ENCODE measurements at regions not wholly inside any gene's neighbourhood (a gene's known extent, or its start where the extent isn't known, plus 50 kb on each side); places are given as distances from the start of the nearest gene placed in this dataset.

- no peak for DNase-seq
These were observed 51.7 kb upstream of the ACVR2A start for GRCh38 chr2:147792966-147793617.

- DNase-seq: no peak
These were observed 54.2 kb upstream of the ACVR2A start for GRCh38 chr2:147790580-147790979.

- DNase-seq: no peak
These were observed 55.1 kb upstream of the ACVR2A start for GRCh38 chr2:147789720-147790119.

GRCh38 chr2:147789287-147789686 is 55.5 kb upstream of the ACVR2A start:
- DNase-seq: no peak

GRCh38 chr2:147782141-147782930 is 62.5 kb upstream of the ACVR2A start:
- DNase-seq: no peak

GRCh38 chr2:147779440-147779839 is 65.4 kb upstream of the ACVR2A start:
- DNase-seq: no peak

- no peak for DNase-seq
These were observed 67.4 kb upstream of the ACVR2A start for GRCh38 chr2:147777394-147777793.

- DNase-seq: no peak
These were observed 70.0 kb upstream of the ACVR2A start for GRCh38 chr2:147774805-147775204.

- DNase-seq: no peak
These were observed 71.3 kb upstream of the ACVR2A start for GRCh38 chr2:147773479-147773878.

- no peak for DNase-seq
These were observed 72.0 kb upstream of the ACVR2A start for GRCh38 chr2:147772781-147773180.

- DNase-seq: no peak
These were observed 81.0 kb upstream of the ACVR2A start for GRCh38 chr2:147763861-147764260.

- no peak for DNase-seq
These were observed 83.8 kb upstream of the ACVR2A start for GRCh38 chr2:147760984-147761383.

GRCh38 chr2:147759536-147759935 is 85.3 kb upstream of the ACVR2A start:
- no peak for DNase-seq

- DNase-seq: no peak
These were observed 86.0 kb upstream of the ACVR2A start for GRCh38 chr2:147758821-147759220.

- DNase-seq: no peak
These were observed 88.8 kb upstream of the ACVR2A start for GRCh38 chr2:147756069-147756468.

GRCh38 chr2:147740211-147740927 is 104.5 kb upstream of the ACVR2A start:
- no peak for DNase-seq

GRCh38 chr2:147739508-147739907 is 105.3 kb upstream of the ACVR2A start:
- no peak for DNase-seq

GRCh38 chr2:147718831-147719230 is 126.0 kb upstream of the ACVR2A start:
- DNase-seq: no peak

GRCh38 chr2:147716906-147717305 is 127.9 kb upstream of the ACVR2A start:
- DNase-seq: no peak

GRCh38 chr2:147715807-147716206 is 129.0 kb upstream of the ACVR2A start:
- DNase-seq: no peak

- no peak for DNase-seq
These were observed 130.2 kb upstream of the ACVR2A start for GRCh38 chr2:147714582-147714981.

- DNase-seq: no peak
These were observed 131.5 kb upstream of the ACVR2A start for GRCh38 chr2:147713349-147713748.

- DNase-seq: no peak
These were observed 132.8 kb upstream of the ACVR2A start for GRCh38 chr2:147712051-147712450.

- no peak for DNase-seq
These were observed 133.8 kb upstream of the ACVR2A start for GRCh38 chr2:147711031-147711430.
